Transverse colon (tissue), 4 donors: ENCODE measurements at regions not wholly inside any gene's neighbourhood (a gene's known extent, or its start where the extent isn't known, plus 50 kb on each side); places are given as distances from the start of the nearest gene placed in this dataset.

Source experiments
- DNase-seq: peaks from one replicate; pipeline ENCODE4 v3.0.0-alpha.2; 2019
- H3K27ac ChIP-seq, 4 donors: fragments of 200-600 bp; sonication (generic); 2 replicates each; pipeline ENCODE4 v1.5.1; 2016 to 2018; ENCODE audit warnings: inconsistent platforms in 4 of 4
- H3K27me3 ChIP-seq: fragments of 200-600 bp; sonication (generic); 2 replicates; pipeline ENCODE4 v1.5.1; 2017; ENCODE audit warnings: inconsistent platforms
- H3K36me3 ChIP-seq, 4 donors: fragments of 200-600 bp; sonication (generic); 2 replicates each; pipeline ENCODE4 v1.5.1; 2017 to 2019; ENCODE audit warnings: inconsistent platforms in 4 of 4
- H3K4me1 ChIP-seq, 4 donors: fragments of 200-600 bp; sonication (generic); 2 replicates each; pipeline ENCODE4 v1.5.1; 2017 to 2020; ENCODE audit warnings: inconsistent platforms in 4 of 4
- H3K4me3 ChIP-seq, 4 donors: fragments of 200-600 bp; sonication (generic); 1 replicate in 1 of 4; 2 replicates in 3 of 4; pipeline versions ENCODE4 v1.5.1 to v1.6.1; 2017 to 2019; ENCODE audit warnings: inconsistent platforms in 4 of 4
- H3K9me3 ChIP-seq, 2 donors: fragments of 200-600 bp; sonication (generic); 2 replicates each; pipeline ENCODE4 v1.5.1; 2017 to 2019; ENCODE audit warnings: inconsistent platforms in 2 of 2
- EP300 ChIP-seq: sonication (generic); formaldehyde crosslinking; IDR thresholded peaks from one replicate; pipeline ENCODE4 v1.6.1; 2017; ENCODE audit warnings: antibody characterized with exemption, low read depth
- POLR2A ChIP-seq: fragments of 450-650 bp; IDR thresholded peaks from one replicate; pipeline ENCODE4 v1.6.1; 2016; ENCODE audit warnings: antibody characterized with exemption, mild to moderate bottlenecking, moderate library complexity
- POLR2AphosphoS5 ChIP-seq, 3 donors: sonication (generic); formaldehyde crosslinking; IDR thresholded peaks; one replicate each; pipeline ENCODE4 v1.6.1; 2016; ENCODE audit warnings: antibody characterized with exemption in 3 of 3
- WGBS, 2 donors: methylation state at CpG; one replicate each; pipeline ENCODE4 v1.1.5; 2018; ENCODE audit warnings: low coverage in 1 of 2; 5-methylcytosine and 5-hydroxymethylcytosine counted together
- in situ Hi-C, 4 donors: fragments of 200-750 bp; cut with MboI; loops; one replicate each; pipeline versions ENCODE4 v1.15.0 to v1.15.1; 2017; ENCODE audit warnings: low sequenced_read_pairs in 3 of 4, low pct_ligation_motif_present in 1 of 4, low pct_unique_long_range_greater_than_20kb in 1 of 4
- intact Hi-C: fragments of 100-400 bp; cut with DNase I; formaldehyde crosslinking; loops from one replicate; pipeline ENCODE4 v1.15.1; 2023; ENCODE audit warnings: low total_unique reads
- TF ChIP-seq, protein P1 (sequence below), 5 experiments: fragments of 200-600 bp in 3 of 5; fragments of 450-650 bp in 2 of 5; sonication (generic) in 3 of 5; IDR thresholded peaks; 1 replicate in 2 of 5; 2 replicates in 3 of 5; pipeline ENCODE4 v1.5.1; 2016 to 2017; ENCODE audit warnings: antibody characterized with exemption in 5 of 5, inconsistent platforms in 3 of 5, mild to moderate bottlenecking in 2 of 5, moderate library complexity in 1 of 5

DNA sequence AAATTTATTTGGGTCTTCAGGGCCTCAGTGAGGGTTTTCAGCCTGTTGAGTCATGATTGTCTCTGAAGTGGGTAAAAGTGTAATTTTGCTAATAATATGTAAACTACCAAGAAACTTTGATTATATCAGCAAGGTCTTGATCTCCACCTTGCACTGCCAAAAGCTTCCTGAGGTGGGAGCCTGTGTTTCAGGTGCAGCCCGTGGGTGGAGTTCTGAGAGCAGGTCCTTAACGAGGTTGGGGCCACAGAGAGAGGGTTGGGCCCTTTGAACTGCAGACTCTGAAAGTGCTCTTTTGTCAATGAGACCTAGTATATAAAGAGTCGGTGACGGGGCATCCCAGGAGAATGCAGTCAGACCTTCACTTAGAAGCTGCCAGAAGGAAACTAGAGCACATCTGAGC, 129.7 kb upstream of the MAP3K4 start:
- intact Hi-C loops (no loop called here), in situ Hi-C loops (no loop called here)
- no peak for TF ChIP-seq EP300
- no peak for TF ChIP-seq POLR2AphosphoS5 (IDR thresholded peaks at IDR 0.05)
- TF ChIP-seq POLR2A: no peak
- TF ChIP-seq, protein P1, sequence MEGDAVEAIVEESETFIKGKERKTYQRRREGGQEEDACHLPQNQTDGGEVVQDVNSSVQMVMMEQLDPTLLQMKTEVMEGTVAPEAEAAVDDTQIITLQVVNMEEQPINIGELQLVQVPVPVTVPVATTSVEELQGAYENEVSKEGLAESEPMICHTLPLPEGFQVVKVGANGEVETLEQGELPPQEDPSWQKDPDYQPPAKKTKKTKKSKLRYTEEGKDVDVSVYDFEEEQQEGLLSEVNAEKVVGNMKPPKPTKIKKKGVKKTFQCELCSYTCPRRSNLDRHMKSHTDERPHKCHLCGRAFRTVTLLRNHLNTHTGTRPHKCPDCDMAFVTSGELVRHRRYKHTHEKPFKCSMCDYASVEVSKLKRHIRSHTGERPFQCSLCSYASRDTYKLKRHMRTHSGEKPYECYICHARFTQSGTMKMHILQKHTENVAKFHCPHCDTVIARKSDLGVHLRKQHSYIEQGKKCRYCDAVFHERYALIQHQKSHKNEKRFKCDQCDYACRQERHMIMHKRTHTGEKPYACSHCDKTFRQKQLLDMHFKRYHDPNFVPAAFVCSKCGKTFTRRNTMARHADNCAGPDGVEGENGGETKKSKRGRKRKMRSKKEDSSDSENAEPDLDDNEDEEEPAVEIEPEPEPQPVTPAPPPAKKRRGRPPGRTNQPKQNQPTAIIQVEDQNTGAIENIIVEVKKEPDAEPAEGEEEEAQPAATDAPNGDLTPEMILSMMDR (IDR thresholded peaks at IDR 0.05): no peak
- 47% methylated on average over 4 of the region's 4 CpGs; no CpG with 5 or more reads in 1 of the 2 donors for WGBS, 2 donors
- DNase-seq: no peak
- Histone ChIP-seq H3K27ac (no peak overlapping the region), H3K27me3 (no peaks in the 10 kb centered on the region), H3K9me3 (no peaks in the 10 kb centered on the region), H3K4me3 (no peak overlapping the region), H3K36me3 (no peaks in the 10 kb centered on the region), H3K4me1 (no peaks in the 10 kb centered on the region)

DNA sequence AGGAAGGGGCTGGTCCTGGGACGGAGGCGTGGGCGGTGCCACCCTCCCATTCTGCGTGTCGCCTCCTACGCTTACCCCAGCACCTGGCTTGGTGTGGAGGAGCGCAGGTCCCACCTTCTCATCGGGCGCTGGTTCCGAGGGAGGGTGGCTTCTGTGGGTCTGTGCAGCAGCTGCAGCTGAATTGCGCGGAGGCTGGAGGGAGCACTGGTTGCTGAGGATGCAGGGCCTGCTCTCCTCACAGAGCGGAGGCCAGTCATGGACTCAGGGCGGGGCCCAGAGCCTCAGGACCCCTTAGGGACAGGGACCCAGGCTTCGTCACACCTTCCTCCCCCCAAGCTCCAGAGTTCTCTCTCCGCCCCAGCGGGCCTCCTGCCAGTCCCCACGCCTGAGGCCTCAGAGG, 127.8 kb upstream of the MAP3K4 start:
- no peak for TF ChIP-seq EP300
- TF ChIP-seq, protein P1 (IDR thresholded peaks at IDR 0.05): no peak
- no peak for TF ChIP-seq POLR2A
- TF ChIP-seq POLR2AphosphoS5 (IDR thresholded peaks at IDR 0.05): no peak
- DNase-seq: no peak
- no peaks in the 10 kb centered on the region for H3K4me1 ChIP-seq
- in situ Hi-C loops (no loop called here), intact Hi-C loops (no loop called here)
- no peaks in the 10 kb centered on the region for H3K27me3 ChIP-seq
- H3K4me3 ChIP-seq: no peak overlapping the region
- no peaks in the 10 kb centered on the region for H3K9me3 ChIP-seq
- no peaks in the 10 kb centered on the region for H3K36me3 ChIP-seq
- 94 to 100% methylated on average over 3 to 16 of the region's 18 CpGs for WGBS, 2 donors
- no peak overlapping the region for H3K27ac ChIP-seq

DNA sequence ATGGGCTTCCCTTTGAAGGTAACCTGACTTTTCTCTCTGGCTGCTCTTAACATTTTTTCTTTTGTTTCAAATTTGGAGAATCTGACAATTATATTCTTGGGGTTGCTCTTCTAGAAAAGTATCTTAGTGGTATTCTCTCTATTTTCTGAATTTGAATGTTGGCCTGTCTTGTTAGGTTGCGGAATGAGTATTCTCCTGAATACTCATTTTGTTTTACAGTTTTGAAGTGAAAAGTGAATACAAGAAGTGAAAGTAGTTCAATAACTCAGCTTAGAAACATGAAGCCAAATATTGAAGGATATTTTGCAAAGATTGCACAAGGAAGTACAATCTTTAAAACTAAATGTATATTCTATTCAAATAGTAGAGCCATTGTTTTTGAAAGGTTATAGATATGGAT, 120.2 kb upstream of the MAP3K4 start:
- Histone ChIP-seq H3K4me3 (no peak overlapping the region), H3K27ac (no peak overlapping the region), H3K36me3 (no peaks in the 10 kb centered on the region), H3K4me1 (no peaks in the 10 kb centered on the region), H3K27me3 (no peaks in the 10 kb centered on the region), H3K9me3 (no peaks in the 10 kb centered on the region)
- intact Hi-C loops (no loop called here), in situ Hi-C loops (no loop called here)
- DNase-seq: no peak
- 80 to 91% methylated on average over 1 of the region's 1 CpG for WGBS, 2 donors
- no peak for TF ChIP-seq EP300
- TF ChIP-seq POLR2AphosphoS5 (IDR thresholded peaks at IDR 0.05): no peak
- no peak for TF ChIP-seq POLR2A
- TF ChIP-seq, protein P1 (IDR thresholded peaks at IDR 0.05): no peak

DNA sequence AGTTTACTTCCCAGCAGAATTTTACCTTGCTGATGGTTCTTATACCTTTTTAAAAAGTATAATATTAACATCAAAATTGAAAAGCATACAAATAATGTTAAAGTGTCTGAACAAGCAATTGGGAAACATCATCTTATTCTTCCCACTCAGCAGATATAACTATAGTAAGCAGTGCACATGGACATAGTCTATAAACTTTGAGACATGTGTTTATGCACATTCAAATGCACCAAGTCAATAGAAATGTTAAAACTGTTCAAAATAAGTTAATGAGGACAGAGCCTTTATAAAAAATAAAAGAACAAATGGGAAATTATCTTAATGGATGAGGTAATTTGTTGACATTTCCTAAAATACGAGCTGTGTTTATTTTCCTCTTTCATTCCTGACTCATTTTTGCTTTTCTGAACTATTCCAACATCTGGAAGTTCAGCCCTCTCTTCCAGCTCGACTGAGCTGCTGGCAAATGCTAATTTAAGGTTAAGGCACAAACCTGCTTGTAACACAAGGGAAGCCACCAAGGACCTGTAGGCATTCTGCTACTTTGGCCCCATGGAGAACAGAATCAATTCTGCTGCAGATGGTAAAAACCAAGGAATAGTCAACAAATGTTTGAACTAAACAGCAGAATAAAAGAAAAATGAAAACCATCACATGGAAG, 110.3 kb upstream of the MAP3K4 start:
- no peak overlapping the region for H3K27ac ChIP-seq
- H3K36me3 ChIP-seq: no peaks in the 10 kb centered on the region
- H3K9me3 ChIP-seq: no peaks in the 10 kb centered on the region
- no peaks in the 10 kb centered on the region for H3K27me3 ChIP-seq
- in situ Hi-C loops: no loop called here
- intact Hi-C loops: no loop called here
- H3K4me1 ChIP-seq: no peaks in the 10 kb centered on the region
- H3K4me3 ChIP-seq: no peak overlapping the region
- TF ChIP-seq, protein P1 (IDR thresholded peaks at IDR 0.05): no peak
- TF ChIP-seq POLR2AphosphoS5 (IDR thresholded peaks at IDR 0.05) (no peak), EP300 (no peak), POLR2A (no peak)
- no peak for DNase-seq
- WGBS, 2 donors: 0 to 7% methylated on average over 1 to 2 of the region's 2 CpGs
